Activated T-helper 1 cell treated with Interleukin-2 at 50 U/mL for 16 hours (primary cell): ENCODE measurements at regions not wholly inside any gene's neighbourhood (a gene's known extent, or its start where the extent isn't known, plus 50 kb on each side); places are given as distances from the start of the nearest gene placed in this dataset.

Source experiments
- DNase-seq: peaks from one replicate; pipeline ENCODE4 v3.0.0-alpha.2; 2020; ENCODE audit warnings: low read depth

GRCh38 chr12:97927977-97928376, 465.4 kb downstream of the RMST start:
- no peak for DNase-seq

- no peak for DNase-seq
Measured at GRCh38 chr12:97936165-97936564, 473.6 kb downstream of the RMST start.

GRCh38 chr12:97938031-97938430, 475.4 kb downstream of the RMST start:
- no peak for DNase-seq

- DNase-seq = no peak
Measured at GRCh38 chr12:97939156-97939555, 476.6 kb downstream of the RMST start.

- no peak for DNase-seq
Measured at GRCh38 chr12:97940105-97940504, 477.5 kb downstream of the RMST start.

- no peak for DNase-seq
Measured at GRCh38 chr12:97940629-97941028, 478.0 kb downstream of the RMST start.

- no peak for DNase-seq
Measured at GRCh38 chr12:97941686-97942354, 479.2 kb downstream of the RMST start.

- DNase-seq = no peak
Measured at GRCh38 chr12:97943359-97943758, 480.8 kb downstream of the RMST start.

GRCh38 chr12:97944576-97944975, 482.0 kb downstream of the RMST start:
- DNase-seq = no peak

- DNase-seq = no peak
Measured at GRCh38 chr12:97946701-97947100, 484.1 kb downstream of the RMST start.

- DNase-seq = no peak
Measured at GRCh38 chr12:97948591-97948990, 486.0 kb downstream of the RMST start.

GRCh38 chr12:97951239-97951638, 488.6 kb downstream of the RMST start:
- no peak for DNase-seq

- no peak for DNase-seq
Measured at GRCh38 chr12:97951717-97952116, 489.1 kb downstream of the RMST start.

- no peak for DNase-seq
Measured at GRCh38 chr12:97957109-97957508, 494.5 kb downstream of the RMST start.

GRCh38 chr12:97960225-97960624, 497.6 kb downstream of the RMST start:
- no peak for DNase-seq

GRCh38 chr12:97960741-97961608, 498.4 kb downstream of the RMST start:
- no peak for DNase-seq

- no peak for DNase-seq
Measured at GRCh38 chr12:97967831-97968230, 505.2 kb downstream of the RMST start.

GRCh38 chr12:97968641-97969197, 506.1 kb downstream of the RMST start:
- no peak for DNase-seq

GRCh38 chr12:97977870-97978405, 515.3 kb downstream of the RMST start:
- DNase-seq = no peak

GRCh38 chr12:97982684-97983083, 520.1 kb downstream of the RMST start:
- DNase-seq = no peak

- no peak for DNase-seq
Measured at GRCh38 chr12:97983796-97984195, 521.2 kb downstream of the RMST start.

GRCh38 chr12:97984436-97984835, 521.8 kb downstream of the RMST start:
- DNase-seq = no peak
